ENCODE measurements at regions not wholly inside any gene's neighbourhood (a gene's known extent, or its start where the extent isn't known, plus 50 kb on each side); places are given as distances from the start of the nearest gene placed in this dataset.
"Not testable (repeated sequence)": the region's sequence is repeated elsewhere in the genome, so short reads cannot be mapped to it uniquely, and the experiment has no call there.

- H3K79me2 ChIP-seq (ENCODE audit: insufficient read depth, low read length); H3K4me1 ChIP-seq (ENCODE audit: insufficient read depth, low read length); H3K9ac ChIP-seq (ENCODE audit: insufficient read depth, low read depth, low read length); intact Hi-C loops (cut with micrococcal nuclease; ENCODE audit: unreplicated experiment); BruUV-seq (replicated peaks); ATAC-seq; H3K27me3 ChIP-seq (ENCODE audit: control insufficient read depth in 1 of 2, insufficient read depth in 2 of 2, low read length in 2 of 2); POLR2A ChIA-PET; H3K4me3 ChIP-seq (replicated peaks in 1 of 3; ENCODE audit: insufficient read depth in 1 of 3, low read depth in 2 of 3, low read length in 3 of 3); H3K36me3 ChIP-seq (replicated peaks in 1 of 2; ENCODE audit: control insufficient read depth in 1 of 2, insufficient read depth in 2 of 2, low read length in 2 of 2); in situ Hi-C loops (cut with HindIII; ENCODE audit: extremely low pct_ligation_motif_present, low pct_unique_long_range_greater_than_20kb); H3K4me2 ChIP-seq (ENCODE audit: low read depth, low read length); H3K9me3 ChIP-seq (ENCODE audit: low read length); CTCF ChIA-PET (ENCODE audit: low intra/inter-chr PET ratio, low total read pairs); FAIRE-seq; H4K20me1 ChIP-seq (ENCODE audit: insufficient read depth, low read length); H3K27ac ChIP-seq (ENCODE audit: extremely low read length, insufficient read depth, low read length); H2AFZ ChIP-seq (ENCODE audit: low read length); DNase-seq (ENCODE audit: low spot score): not testable (repeated sequence)
- 31% methylated on average over 4 of the region's 4 CpGs for WGBS (ENCODE audit: low lambda C conversion rate)
Measured at GRCh38 chr1:104288322-104288721, 538.6 kb downstream of the AMY1C start.

GRCh38 chr1:104291156-104291555 lies 541.5 kb downstream of the AMY1C start:
- Histone ChIP-seq H3K36me3 (replicated peaks in 1 of 2; ENCODE audit: control insufficient read depth in 1 of 2, insufficient read depth in 2 of 2, low read length in 2 of 2) (no peaks in the 10 kb centered on the region), H3K4me1 (ENCODE audit: insufficient read depth, low read length) (no peaks in the 10 kb centered on the region), H3K4me3 (replicated peaks in 1 of 3; ENCODE audit: insufficient read depth in 1 of 3, low read depth in 2 of 3, low read length in 3 of 3) (no peak overlapping the region), H3K9me3 (ENCODE audit: low read length) (0 out of 2 replicates have a peak, but pooled peaks cover 9% of the 10 kb centered on the region), H3K27me3 (ENCODE audit: control insufficient read depth in 1 of 2, insufficient read depth in 2 of 2, low read length in 2 of 2) (no peaks in the 10 kb centered on the region), H4K20me1 (ENCODE audit: insufficient read depth, low read length) (no peaks in the 10 kb centered on the region), H2AFZ (ENCODE audit: low read length) (no peak overlapping the region), H3K27ac (ENCODE audit: extremely low read length, insufficient read depth, low read length) (no peak overlapping the region), H3K79me2 (ENCODE audit: insufficient read depth, low read length) (no peaks in the 10 kb centered on the region), H3K9ac (ENCODE audit: insufficient read depth, low read depth, low read length) (no peak overlapping the region), H3K4me2 (ENCODE audit: low read depth, low read length) (no peak overlapping the region)
- intact Hi-C loops (cut with micrococcal nuclease; ENCODE audit: unreplicated experiment) (no loop called here), in situ Hi-C loops (cut with HindIII; ENCODE audit: extremely low pct_ligation_motif_present, low pct_unique_long_range_greater_than_20kb) (no loop called here)
- no peak for ATAC-seq
- BruUV-seq (replicated peaks) = no TSS peak
- TF ChIP-seq ZEB1 (IDR thresholded peaks at IDR 0.05; ENCODE audit: insufficient replicate concordance, low read depth) = no peak
- POLR2A ChIA-PET = no interaction called here
- CTCF ChIA-PET (ENCODE audit: low intra/inter-chr PET ratio, low total read pairs) = no interaction called here
- 45% methylated on average over 1 of the region's 1 CpG for WGBS (ENCODE audit: low lambda C conversion rate)
- no peak for FAIRE-seq
- no peak for DNase-seq (ENCODE audit: low spot score)

- no peak for FAIRE-seq
Measured at GRCh38 chr1:104294259-104294658, 544.6 kb downstream of the AMY1C start.

More at GRCh38 chr1:104294259-104294658, 544.6 kb downstream of the AMY1C start:
- no peak overlapping the region for H3K4me3 ChIP-seq (replicated peaks in 1 of 3; ENCODE audit: insufficient read depth in 1 of 3, low read depth in 2 of 3, low read length in 3 of 3)
- H2AFZ ChIP-seq (ENCODE audit: low read length) = no peak overlapping the region
- POLR2A ChIA-PET = no interaction called here
- no peaks in the 10 kb centered on the region for H3K27me3 ChIP-seq (ENCODE audit: control insufficient read depth in 1 of 2, insufficient read depth in 2 of 2, low read length in 2 of 2)
- DNase-seq (ENCODE audit: low spot score) = no peak
- BruUV-seq (replicated peaks) = no TSS peak
- H3K79me2 ChIP-seq (ENCODE audit: insufficient read depth, low read length) = no peaks in the 10 kb centered on the region
- no peak for ATAC-seq
- H3K27ac ChIP-seq (ENCODE audit: extremely low read length, insufficient read depth, low read length) = no peak overlapping the region
- H3K4me2 ChIP-seq (ENCODE audit: low read depth, low read length) = no peak overlapping the region
- TF ChIP-seq ZNF367 (CRISPR knock-in tag; IDR thresholded peaks at IDR 0.05; ENCODE audit: borderline replicate concordance) = no peak
- TF ChIP-seq PLSCR1 (CRISPR knock-in tag; IDR thresholded peaks at IDR 0.05; ENCODE audit: borderline replicate concordance) = no peak
- TF ChIP-seq CHD2 (IDR thresholded peaks at IDR 0.05; ENCODE audit: low read depth, low read length) = no peak
- no peak for TF ChIP-seq ZNF143 (CRISPR knock-in tag; IDR thresholded peaks at IDR 0.05)
- TF ChIP-seq MXD4 (CRISPR knock-in tag; IDR thresholded peaks at IDR 0.05) = no peak
- no peak for TF ChIP-seq TFDP1 (CRISPR knock-in tag; IDR thresholded peaks at IDR 0.05; ENCODE audit: borderline replicate concordance)
- no peaks in the 10 kb centered on the region for H4K20me1 ChIP-seq (ENCODE audit: insufficient read depth, low read length)
- in situ Hi-C loops (cut with HindIII; ENCODE audit: extremely low pct_ligation_motif_present, low pct_unique_long_range_greater_than_20kb) (no loop called here), intact Hi-C loops (cut with micrococcal nuclease; ENCODE audit: unreplicated experiment) (no loop called here)
- CTCF ChIA-PET (ENCODE audit: low intra/inter-chr PET ratio, low total read pairs) = no interaction called here
- H3K4me1 ChIP-seq (ENCODE audit: insufficient read depth, low read length) = no peaks in the 10 kb centered on the region
- H3K36me3 ChIP-seq (replicated peaks in 1 of 2; ENCODE audit: control insufficient read depth in 1 of 2, insufficient read depth in 2 of 2, low read length in 2 of 2) = no peaks in the 10 kb centered on the region
- 8% methylated on average over 3 of the region's 3 CpGs for WGBS (ENCODE audit: low lambda C conversion rate)
- H3K9me3 ChIP-seq (ENCODE audit: low read length) = 0 out of 2 replicates have a peak, but pooled peaks cover 6% of the 10 kb centered on the region
- no peak overlapping the region for H3K9ac ChIP-seq (ENCODE audit: insufficient read depth, low read depth, low read length)
